Inflammatory macrophage (primary cell): ENCODE measurements at regions not wholly inside any gene's neighbourhood (a gene's known extent, or its start where the extent isn't known, plus 50 kb on each side); places are given as distances from the start of the nearest gene placed in this dataset.

Experiments
- DNase-seq, 2 donors: peaks; one replicate each; pipeline ENCODE4 v3.0.0-alpha.2; 2020 to 2022

- no peak for DNase-seq
These were observed 399.9 kb downstream of the TMEM161B start for GRCh38 chr5:87868792-87869191.

GRCh38 chr5:87867281-87867680 lies 401.4 kb downstream of the TMEM161B start:
- no peak for DNase-seq

GRCh38 chr5:87853541-87853940 lies 415.1 kb downstream of the TMEM161B start:
- no peak for DNase-seq

- no peak for DNase-seq
These were observed 417.0 kb downstream of the TMEM161B start for GRCh38 chr5:87851603-87852002.

GRCh38 chr5:87850843-87851242 lies 417.8 kb downstream of the TMEM161B start:
- DNase-seq = no peak

GRCh38 chr5:87845734-87846133 lies 422.9 kb downstream of the TMEM161B start:
- no peak for DNase-seq

- no peak for DNase-seq
These were observed 423.8 kb downstream of the TMEM161B start for GRCh38 chr5:87844866-87845265.

GRCh38 chr5:87844449-87844848 lies 424.2 kb downstream of the TMEM161B start:
- no peak for DNase-seq

GRCh38 chr5:87836696-87837095 lies 424.0 kb upstream of the CCNH start:
- DNase-seq = no peak

GRCh38 chr5:87831499-87831898 lies 418.8 kb upstream of the CCNH start:
- DNase-seq = no peak

GRCh38 chr5:87829217-87829551 lies 416.5 kb upstream of the CCNH start:
- DNase-seq = no peak

GRCh38 chr5:87828545-87829216 lies 416.0 kb upstream of the CCNH start:
- no peak for DNase-seq

GRCh38 chr5:87827539-87827938 lies 414.8 kb upstream of the CCNH start:
- no peak for DNase-seq

- DNase-seq = no peak
These were observed 413.8 kb upstream of the CCNH start for GRCh38 chr5:87826507-87826906.

GRCh38 chr5:87825583-87825982 lies 412.9 kb upstream of the CCNH start:
- DNase-seq = no peak

GRCh38 chr5:87807783-87808182 lies 395.1 kb upstream of the CCNH start:
- DNase-seq = no peak

GRCh38 chr5:87803352-87803751 lies 390.6 kb upstream of the CCNH start:
- DNase-seq = no peak

- no peak for DNase-seq
These were observed 379.1 kb upstream of the CCNH start for GRCh38 chr5:87791869-87792268.

GRCh38 chr5:87788416-87788815 lies 375.7 kb upstream of the CCNH start:
- DNase-seq = no peak

- DNase-seq = no peak
These were observed 375.0 kb upstream of the CCNH start for GRCh38 chr5:87787625-87788256.

GRCh38 chr5:87787086-87787485 lies 374.4 kb upstream of the CCNH start:
- no peak for DNase-seq

- no peak for DNase-seq
These were observed 373.7 kb upstream of the CCNH start for GRCh38 chr5:87786471-87786870.

- DNase-seq = no peak
These were observed 373.0 kb upstream of the CCNH start for GRCh38 chr5:87785554-87786335.

GRCh38 chr5:87784879-87785495 lies 372.3 kb upstream of the CCNH start:
- no peak for DNase-seq
